NCI-H526 (cell line): ENCODE measurements at regions not wholly inside any gene's neighbourhood (a gene's known extent, or its start where the extent isn't known, plus 50 kb on each side); places are given as distances from the start of the nearest gene placed in this dataset.
"Not testable (repeated sequence)": the region's sequence is repeated elsewhere in the genome, so short reads cannot be mapped to it uniquely, and the experiment has no call there.

Experiments used
- DNase-seq, 2 experiments: peaks; one replicate each; lab custom pipeline; 2025; lab: John Stamatoyannopoulos, UW

DNA sequence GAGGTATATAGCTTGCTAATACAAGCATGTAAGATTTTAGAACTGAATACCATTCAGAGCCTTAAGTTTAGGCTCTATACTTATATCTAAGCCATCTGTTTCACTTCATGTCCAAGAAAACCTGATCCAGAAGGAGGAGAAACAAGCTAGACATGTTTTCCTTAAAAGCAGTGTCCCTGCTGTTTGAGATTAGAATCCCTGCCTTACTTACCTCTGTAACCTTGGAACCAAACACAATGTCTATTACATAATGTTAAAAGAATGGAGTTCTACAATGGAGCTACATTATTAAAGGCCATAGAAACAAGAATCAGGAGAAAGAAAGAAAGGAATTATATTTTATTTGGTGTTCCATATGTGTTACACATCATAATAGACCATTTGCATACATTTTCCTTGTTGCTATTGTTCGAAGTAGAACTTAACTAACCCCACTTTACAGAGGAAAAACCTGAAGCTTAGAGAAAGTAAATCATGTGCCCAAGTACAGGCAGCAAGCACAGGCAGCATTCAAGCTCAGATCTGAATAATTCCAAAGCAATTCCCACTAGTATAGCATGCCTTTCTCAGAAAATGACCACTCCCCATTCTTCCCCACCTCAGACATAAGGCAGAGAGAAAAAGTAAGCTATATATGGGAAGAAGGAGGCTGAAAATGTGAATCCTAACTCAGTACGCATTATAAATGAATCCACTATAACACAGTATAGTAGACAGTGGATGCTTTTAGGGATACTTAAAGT lies 380.1 kb upstream of the SPAG17 start:
- DNase-seq = no peak

DNA sequence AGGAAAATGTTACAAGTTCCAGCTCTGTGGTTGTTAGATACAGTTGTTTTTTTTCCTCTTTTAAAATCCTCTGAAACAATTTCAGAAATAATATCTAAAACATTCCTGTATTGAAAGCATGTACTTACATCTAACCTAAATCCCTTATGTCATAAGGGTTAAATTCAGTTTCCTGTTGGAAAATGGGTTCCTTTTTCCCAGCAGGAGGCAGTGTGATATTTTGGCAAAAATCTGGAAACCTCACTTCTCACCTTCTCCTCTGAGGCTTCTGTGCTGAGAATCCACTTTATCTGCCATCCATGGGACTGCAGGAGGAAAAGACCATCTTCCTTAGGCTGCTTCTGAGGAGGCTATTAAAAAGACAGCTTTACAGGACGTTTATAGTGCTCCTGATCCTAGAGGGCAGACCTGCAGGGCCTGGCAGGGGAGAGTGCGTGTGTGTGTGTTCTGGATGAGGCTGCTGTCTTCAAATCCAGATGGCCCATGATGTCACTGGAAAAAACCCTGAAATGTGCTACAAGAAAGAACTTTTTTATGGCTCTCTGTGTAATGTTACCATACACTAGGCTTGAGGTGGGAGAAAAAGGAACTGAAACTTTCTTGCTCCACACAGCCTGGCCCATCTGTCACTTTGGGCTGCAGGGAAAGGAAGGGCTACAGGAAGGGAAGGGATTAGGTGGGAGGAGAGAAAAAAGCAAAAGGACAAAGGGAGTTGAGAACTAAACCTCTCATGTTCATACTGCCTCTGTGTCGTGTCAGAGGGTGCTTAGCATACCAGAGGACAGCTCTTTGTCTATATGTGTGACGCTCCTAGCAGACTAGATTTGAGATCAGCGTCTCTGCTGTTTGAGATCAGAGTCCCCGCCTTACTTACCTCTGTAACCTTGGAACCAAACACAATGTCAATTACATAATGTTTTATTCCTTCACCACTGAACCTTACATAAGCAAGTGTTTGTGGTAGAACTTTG lies 379.2 kb upstream of the SPAG17 start:
- no peak for DNase-seq

- DNase-seq = no peak
Measured at GRCh38 chr1:118558933-118559332, 373.9 kb upstream of the SPAG17 start.

GRCh38 chr1:118556936-118557335 lies 371.9 kb upstream of the SPAG17 start:
- no peak for DNase-seq

- DNase-seq = no peak
Measured at GRCh38 chr1:118555638-118556037, 370.6 kb upstream of the SPAG17 start.

- no peak for DNase-seq
Measured at GRCh38 chr1:118535901-118536300, 350.9 kb upstream of the SPAG17 start.

GRCh38 chr1:118511922-118512321 lies 326.9 kb upstream of the SPAG17 start:
- not testable (repeated sequence) for DNase-seq

- no peak for DNase-seq
Measured at GRCh38 chr1:118504867-118505266, 319.8 kb upstream of the SPAG17 start.

- no peak for DNase-seq
Measured at GRCh38 chr1:118504221-118504644, 319.2 kb upstream of the SPAG17 start.

GRCh38 chr1:118503752-118504151 lies 318.7 kb upstream of the SPAG17 start:
- no peak for DNase-seq

DNA sequence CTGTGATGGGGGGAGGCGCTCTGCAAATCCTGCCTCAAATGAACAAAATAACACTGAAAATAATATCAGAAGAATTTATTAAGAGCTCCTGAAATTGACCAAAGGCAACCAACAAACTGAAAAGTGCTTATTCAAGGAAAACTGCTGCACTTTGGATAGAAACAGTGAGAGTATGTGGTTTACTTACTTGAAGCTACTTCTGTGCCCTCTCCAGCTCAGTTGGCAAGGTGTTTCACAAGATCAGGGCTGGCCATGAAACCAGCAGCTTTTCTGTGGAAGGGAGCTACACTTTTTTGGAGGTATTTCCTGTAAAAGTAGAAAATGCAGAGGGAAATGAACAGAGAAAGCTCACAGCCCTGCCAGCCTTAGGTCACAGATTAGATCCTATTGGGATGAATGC lies 310.0 kb upstream of the SPAG17 start:
- no peak for DNase-seq

DNA sequence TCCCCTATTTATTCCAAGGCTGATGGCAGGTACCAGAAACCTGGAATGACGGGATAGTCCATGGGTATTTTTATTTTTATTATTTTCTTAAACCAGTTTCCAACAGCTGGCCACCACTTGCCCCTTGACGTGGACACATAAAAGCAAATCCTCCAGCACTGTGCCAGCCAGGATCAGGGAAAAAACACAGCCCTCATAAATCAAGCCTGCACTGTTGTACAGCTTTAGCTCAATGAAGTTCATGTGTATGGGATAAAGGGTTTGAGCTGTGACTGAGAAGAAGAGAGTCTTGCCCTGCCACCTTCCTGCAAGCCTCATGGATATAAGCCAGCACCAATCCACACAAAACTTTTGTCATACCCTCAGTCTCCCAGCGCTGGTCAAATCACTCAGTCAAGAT lies 303.8 kb upstream of the SPAG17 start:
- DNase-seq = no peak

GRCh38 chr1:118487932-118488331 lies 302.9 kb upstream of the SPAG17 start:
- DNase-seq = no peak

GRCh38 chr1:118487091-118487490 lies 302.1 kb upstream of the SPAG17 start:
- DNase-seq = no peak

- no peak for DNase-seq
Measured at GRCh38 chr1:118486199-118486598, 301.2 kb upstream of the SPAG17 start.

- DNase-seq = no peak
Measured at GRCh38 chr1:118485757-118486156, 300.7 kb upstream of the SPAG17 start.

DNA sequence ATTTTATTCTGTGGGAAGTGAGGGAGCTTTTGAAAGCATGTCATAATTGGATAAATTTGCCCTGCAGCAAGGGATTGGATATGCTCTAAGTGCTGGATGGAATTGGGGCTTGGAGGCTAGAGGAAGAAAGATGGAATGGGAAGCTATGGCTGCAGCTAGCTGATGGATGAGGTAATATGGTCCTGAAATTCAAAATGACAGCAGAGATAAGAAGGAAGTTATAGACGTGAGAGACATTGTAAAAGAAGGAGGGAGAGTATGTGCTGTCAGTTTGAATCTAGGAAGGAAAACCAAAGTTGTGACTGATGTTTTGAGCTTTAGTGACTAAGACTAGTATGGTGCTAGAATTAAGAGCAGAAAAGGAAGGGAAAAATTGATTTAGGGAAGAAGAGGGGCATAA lies 299.9 kb upstream of the SPAG17 start:
- no peak for DNase-seq

- no peak for DNase-seq
Measured at GRCh38 chr1:118483245-118484006, 298.4 kb upstream of the SPAG17 start.

- no peak for DNase-seq
Measured at GRCh38 chr1:118481126-118481525, 296.1 kb upstream of the SPAG17 start.

GRCh38 chr1:118479351-118479750 lies 294.3 kb upstream of the SPAG17 start:
- DNase-seq = no peak

DNA sequence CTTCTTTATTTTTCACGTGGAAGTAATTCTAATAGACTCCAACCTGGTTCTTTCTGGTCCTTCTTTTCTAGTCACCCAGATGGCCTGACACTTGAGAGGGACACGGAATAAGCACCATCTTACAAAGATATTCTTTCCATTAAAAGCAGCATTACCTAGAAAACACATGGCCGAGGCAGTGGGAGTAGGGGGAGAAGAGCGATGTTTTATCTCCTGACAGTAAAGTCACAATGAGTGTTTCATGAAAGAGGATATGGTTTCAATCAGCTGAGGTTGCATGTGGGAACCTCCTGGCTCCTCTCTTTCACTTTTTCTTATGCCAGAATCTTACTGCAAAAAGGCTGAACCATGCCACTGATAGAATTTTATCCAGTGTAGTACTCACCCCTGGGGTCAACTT lies 288.8 kb upstream of the SPAG17 start:
- no peak for DNase-seq

DNA sequence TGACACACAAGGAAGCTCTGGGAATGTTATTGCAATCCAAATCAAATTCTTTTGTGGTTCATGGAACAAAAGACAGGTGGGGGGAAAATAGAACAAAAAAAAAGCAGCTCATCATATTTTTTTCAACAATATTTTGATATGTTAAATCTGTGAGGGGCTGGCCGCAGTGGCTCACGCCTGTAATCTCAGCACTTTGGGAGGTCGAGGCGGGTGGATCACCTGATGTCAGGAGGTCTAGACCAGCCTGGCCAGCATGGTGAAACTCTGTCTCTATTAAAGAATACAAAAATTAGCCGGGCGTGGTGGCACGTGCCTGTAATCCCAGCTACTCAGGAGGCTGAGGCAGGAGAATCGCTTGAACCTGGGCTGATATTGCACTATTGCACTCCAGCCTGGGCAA lies 279.4 kb upstream of the SPAG17 start:
- not testable (repeated sequence) for DNase-seq
